GM12891 (cell line): ENCODE measurements at regions not wholly inside any gene's neighbourhood (a gene's known extent, or its start where the extent isn't known, plus 50 kb on each side); places are given as distances from the start of the nearest gene placed in this dataset.
"Not testable (repeated sequence)": the region's sequence is repeated elsewhere in the genome, so short reads cannot be mapped to it uniquely, and the experiment has no call there.

ENCODE experiments used
- DNase-seq: peaks from one replicate; pipeline ENCODE4 v3.0.0; 2011; ENCODE audit warnings: low spot score; ENCODE audit not compliant: insufficient read length
- FAIRE-seq: peaks from 2 replicates; lab custom pipeline; 2011; peaks lifted over from hg19 to GRCh38; lab: Jason Lieb, UNC
- PAX5 ChIP-seq: IDR thresholded peaks from 2 replicates; pipeline ENCODE4 v1.6.1; 2011; ENCODE audit warnings: low read length, moderate library complexity, mild to moderate bottlenecking; ENCODE audit not compliant: insufficient read depth, severe bottlenecking
- POLR2A ChIP-seq: IDR thresholded peaks from 2 replicates; pipeline ENCODE4 v1.6.1; 2011; ENCODE audit warnings: low read depth, low read length, control low read depth
- POLR2AphosphoS5 ChIP-seq: IDR thresholded peaks from 2 replicates; pipeline ENCODE4 v1.6.1; 2011; ENCODE audit warnings: low read depth, low read length, control low read depth
- POU2F2 ChIP-seq: IDR thresholded peaks from 2 replicates; pipeline ENCODE4 v1.6.1; 2011; ENCODE audit warnings: low read depth, mild to moderate bottlenecking, control low read depth, low read length, moderate library complexity
- SPI1 ChIP-seq: IDR thresholded peaks from 2 replicates; pipeline ENCODE4 v1.6.1; 2011; ENCODE audit warnings: low read depth, low read length, control low read depth
- TAF1 ChIP-seq: IDR thresholded peaks from 2 replicates; pipeline ENCODE4 v1.6.1; 2011; ENCODE audit warnings: low read depth, low read length, control low read depth

DNA sequence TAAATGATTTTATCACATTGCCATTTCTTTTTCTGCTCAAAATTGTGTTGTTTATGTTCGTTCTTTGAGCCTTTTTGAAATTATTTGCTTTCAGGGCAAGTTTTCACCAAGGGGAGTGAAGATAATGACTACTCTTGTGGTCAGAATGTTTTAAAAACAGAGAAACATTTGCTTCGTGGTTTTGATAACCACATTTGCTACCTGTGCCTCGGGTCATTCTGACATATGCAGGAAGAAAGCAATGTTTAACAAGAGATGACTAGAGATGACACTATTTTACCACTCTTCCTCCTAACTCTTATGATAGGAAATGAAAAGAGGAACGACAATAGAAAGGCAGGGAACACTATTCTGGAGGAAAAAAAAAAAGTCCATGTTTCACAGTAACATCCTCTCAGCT is 1496.5 kb upstream of the GOT2 start:
- TF ChIP-seq POLR2AphosphoS5 (no peak), POU2F2 (no peak), TAF1 (no peak), POLR2A (no peak), SPI1 (no peak), PAX5 (no peak)
- DNase-seq, result no peak

DNA sequence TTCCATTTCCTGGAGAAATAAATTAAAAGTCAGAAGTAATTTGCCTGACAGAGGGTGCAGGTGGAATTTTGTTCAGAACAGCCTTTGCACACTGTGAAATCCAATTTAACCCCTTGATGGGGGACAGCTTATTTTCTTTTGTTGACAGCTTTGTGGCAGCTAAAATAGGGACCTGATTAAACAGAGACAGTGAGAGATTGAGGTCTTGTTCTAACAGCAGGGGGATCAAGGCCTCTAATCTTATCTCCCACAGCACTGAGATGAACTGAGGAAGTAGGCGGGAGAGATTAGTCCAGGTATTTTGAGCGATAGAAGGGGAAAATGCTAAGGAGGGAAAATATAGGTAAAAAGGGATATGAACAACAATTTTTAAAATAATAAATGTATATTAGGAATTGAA is 1491.4 kb upstream of the GOT2 start:
- FAIRE-seq (no peak), DNase-seq (no peak)
- TF ChIP-seq POLR2AphosphoS5, result no peak

More for the DNA sequence above, 1496.5 kb upstream of the GOT2 start:
- no peak for FAIRE-seq

DNA sequence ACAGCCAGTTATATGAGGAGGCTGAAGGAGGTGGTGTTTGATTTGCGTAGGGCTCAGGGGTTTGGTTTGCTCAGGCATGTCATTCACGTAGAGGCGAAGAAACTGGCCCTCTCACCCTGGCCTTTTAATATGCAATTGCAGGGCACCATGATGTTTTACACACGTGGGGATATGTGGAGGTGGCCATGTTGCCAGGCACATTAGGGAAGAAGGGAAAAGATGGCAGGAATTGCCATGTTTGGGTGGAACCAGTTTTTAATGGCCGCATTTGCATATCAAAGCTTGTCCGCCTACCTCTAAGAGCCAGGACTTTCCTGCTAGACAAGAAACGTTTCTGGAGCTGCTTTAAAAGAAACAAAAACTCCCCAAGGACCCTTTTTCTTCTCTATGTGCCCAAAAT is 1483.7 kb upstream of the GOT2 start:
- FAIRE-seq (no peak), DNase-seq (no peak)
- TF ChIP-seq PAX5 (no peak), SPI1 (no peak), POLR2AphosphoS5 (no peak), POLR2A (no peak), POU2F2 (no peak), TAF1 (no peak)

DNA sequence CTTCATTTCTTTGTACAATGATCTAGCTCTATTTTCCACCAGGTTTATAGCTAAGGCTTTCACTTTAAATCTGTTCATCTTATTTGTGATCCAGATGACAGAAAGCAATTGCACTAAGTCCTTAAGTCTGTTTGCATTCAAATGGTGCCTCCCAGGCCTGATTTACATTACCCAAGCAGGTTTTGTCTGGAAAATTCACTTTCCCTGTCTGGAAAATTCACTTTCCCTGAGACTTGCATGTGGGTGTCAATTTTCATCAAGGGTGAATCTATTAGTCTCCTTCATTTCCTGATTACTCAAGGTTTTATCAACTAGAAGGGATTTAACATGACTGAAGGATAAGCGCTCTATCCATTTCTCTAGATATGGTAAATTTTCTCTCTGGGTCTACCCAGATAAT is 1480.2 kb upstream of the GOT2 start:
- DNase-seq (no peak), FAIRE-seq (no peak)
- TF ChIP-seq POLR2AphosphoS5, result no peak
- TF ChIP-seq SPI1, result no peak
- TF ChIP-seq POLR2A, result no peak
- TF ChIP-seq PAX5, result no peak
- no peak for TF ChIP-seq POU2F2
- no peak for TF ChIP-seq TAF1

DNA sequence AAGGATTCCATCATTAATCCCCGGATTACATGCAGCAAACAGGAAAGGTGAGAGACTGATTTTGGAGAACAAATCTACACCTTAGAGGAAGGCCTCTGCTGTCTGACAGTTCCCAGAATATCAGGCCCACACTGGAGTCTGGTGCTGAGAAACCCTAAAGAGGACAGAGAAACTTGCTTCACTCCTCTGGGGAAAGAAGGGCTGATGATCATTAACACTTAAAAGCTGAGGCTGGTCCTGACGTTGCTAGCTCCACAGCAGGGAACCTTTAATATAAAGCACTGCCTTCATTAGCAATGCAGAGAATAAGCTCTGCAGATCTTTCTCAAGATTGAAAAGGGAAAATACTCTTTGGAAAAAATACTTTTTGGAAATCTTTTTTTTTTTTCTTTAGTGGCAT is 1472.4 kb upstream of the GOT2 start:
- no peak for FAIRE-seq
- no peak for DNase-seq
- no peak for TF ChIP-seq POLR2AphosphoS5
- no peak for TF ChIP-seq POLR2A
- no peak for TF ChIP-seq SPI1
- no peak for TF ChIP-seq POU2F2
- no peak for TF ChIP-seq TAF1
- TF ChIP-seq PAX5, result no peak

DNA sequence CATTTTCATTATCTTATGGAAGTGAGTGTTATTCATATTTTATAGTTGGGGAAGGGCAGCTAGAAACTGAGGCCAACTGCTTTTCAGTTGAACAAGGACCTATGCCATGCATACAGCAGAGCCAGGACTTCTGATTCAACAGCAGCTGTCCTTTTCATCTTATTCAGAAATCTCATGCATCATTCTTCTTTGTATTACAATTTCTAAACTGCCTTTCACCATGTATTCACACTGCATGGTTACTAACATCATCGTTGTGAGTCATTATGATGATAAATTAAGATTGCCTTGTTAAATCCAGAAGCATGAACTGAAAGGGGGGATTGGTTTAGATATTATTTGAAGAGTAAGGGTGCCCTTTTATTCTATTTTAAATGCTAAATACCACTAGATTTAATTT is 1470.1 kb upstream of the GOT2 start:
- DNase-seq (no peak), FAIRE-seq (no peak)

DNA sequence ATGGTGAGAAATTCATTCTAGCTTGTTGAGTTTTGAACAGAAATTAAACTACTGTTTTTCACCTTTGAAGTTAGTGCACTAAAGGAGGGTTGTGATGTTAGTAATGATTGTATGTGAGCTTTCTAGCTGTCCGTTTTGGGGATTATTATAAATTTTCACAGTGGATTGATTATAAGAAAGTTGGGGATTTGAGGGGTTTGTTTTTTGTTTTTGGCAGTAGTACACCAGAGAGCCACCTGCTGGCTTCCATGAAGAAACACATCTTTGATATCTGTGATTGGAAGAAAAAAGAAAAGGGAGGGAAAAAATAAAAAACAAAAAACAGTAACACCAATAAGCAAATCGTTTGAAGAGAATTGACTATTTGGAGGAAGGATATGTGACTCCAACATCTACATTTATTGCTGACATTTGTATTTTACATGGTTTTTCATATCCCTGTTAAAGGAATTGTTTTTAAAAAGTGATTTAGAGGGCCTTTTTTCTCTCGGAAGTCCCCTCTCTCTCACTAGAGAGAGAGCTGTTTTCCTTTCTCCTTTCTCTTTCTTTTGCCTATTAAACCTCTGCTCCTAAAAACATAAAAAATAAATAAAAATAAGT is 1469.5 kb upstream of the GOT2 start:
- TF ChIP-seq POLR2A, result no peak
- TF ChIP-seq PAX5, result no peak
- no peak for TF ChIP-seq TAF1
- no peak for TF ChIP-seq SPI1
- no peak for TF ChIP-seq POLR2AphosphoS5
- TF ChIP-seq POU2F2, result no peak
- no peak for DNase-seq
- FAIRE-seq, result no peak

More for the DNA sequence above, 1470.1 kb upstream of the GOT2 start:
- TF ChIP-seq PAX5 (no peak), TAF1 (no peak), POLR2A (no peak), SPI1 (no peak), POU2F2 (no peak), POLR2AphosphoS5 (no peak)

DNA sequence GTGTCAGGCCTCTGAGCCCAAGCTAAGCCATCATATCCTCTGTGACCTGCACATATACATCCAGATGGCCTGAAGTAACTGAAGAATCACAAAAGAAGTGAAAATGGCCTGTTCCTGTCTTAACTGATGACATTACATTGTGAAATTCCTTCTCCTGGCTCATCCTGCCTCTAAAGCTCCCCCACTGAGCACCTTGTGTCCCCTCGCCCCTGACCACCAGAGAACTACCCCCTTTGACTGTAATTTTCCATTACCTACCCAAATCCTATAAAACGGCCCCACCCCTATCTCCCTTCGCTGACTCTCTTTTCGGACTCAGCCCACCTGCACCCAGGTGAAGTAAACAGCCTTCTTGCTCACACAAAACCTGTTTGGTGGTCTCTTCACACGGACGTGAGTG is 1466.6 kb upstream of the GOT2 start:
- DNase-seq, FAIRE-seq: not testable (repeated sequence)

DNA sequence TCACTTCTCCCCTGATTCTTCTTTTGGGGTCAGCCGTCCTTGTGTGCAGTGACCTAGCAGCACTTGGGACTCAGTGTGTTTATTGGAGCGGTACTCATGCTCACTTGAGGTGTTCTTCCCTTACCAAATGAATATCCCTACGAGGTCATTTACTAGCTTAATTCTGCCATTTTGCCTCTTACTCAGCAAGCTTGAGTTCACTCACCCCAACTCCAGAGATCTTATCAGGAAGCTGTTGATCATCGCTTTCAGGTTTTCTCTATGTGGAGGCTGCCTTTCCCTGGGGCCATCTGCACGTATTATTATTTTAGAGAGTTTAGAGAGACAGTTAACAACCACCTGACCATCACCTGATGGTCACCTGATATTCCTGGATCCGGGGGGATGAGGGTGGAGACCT is 1466.0 kb upstream of the GOT2 start:
- TF ChIP-seq SPI1, result no peak
- TF ChIP-seq POLR2AphosphoS5, result no peak
- no peak for TF ChIP-seq PAX5
- FAIRE-seq (no peak), DNase-seq (no peak)

DNA sequence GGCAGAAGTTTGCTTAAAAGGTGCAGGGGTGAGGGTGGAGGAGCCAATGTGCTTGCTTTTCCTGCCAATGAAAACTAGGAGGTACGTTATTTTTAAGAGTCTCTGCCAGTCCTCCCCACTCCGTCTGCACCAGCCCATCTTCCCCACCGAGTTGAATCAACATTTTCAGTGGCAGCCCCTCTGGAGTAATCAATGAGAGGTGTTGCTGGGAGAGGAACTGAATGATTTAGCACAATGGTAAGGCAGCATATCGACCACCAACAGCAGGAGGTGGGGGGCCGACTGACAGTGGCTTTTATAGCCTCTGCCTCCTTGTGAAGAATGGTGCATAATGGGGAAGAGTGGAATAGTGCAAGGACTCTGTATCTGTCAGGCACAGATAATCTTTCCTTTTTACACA is 1465.0 kb upstream of the GOT2 start:
- TF ChIP-seq PAX5 (no peak), POLR2AphosphoS5 (no peak)
- FAIRE-seq (no peak), DNase-seq (no peak)

DNA sequence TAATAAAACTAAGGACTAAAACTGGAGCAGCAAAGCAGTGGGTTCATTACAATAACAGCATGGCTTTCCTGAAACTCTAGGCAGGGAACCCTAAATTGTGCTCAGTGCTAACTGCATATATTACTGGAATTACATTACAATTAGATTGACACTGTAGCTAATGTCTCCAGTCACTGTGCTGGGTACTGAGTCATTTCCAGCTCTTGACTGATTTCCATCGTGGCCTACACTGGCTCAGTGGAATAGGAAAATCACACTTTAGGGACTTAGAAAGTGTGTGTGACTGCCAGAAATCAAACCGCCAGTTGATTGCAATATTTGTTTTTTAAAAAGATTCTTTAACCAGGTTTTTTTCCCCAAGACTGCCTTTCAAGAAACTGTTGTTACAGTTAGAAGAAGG is 1447.4 kb upstream of the GOT2 start:
- FAIRE-seq (no peak), DNase-seq (no peak)
- TF ChIP-seq TAF1 (no peak), PAX5 (no peak), SPI1 (no peak), POLR2AphosphoS5 (no peak), POU2F2 (no peak), POLR2A (no peak)

DNA sequence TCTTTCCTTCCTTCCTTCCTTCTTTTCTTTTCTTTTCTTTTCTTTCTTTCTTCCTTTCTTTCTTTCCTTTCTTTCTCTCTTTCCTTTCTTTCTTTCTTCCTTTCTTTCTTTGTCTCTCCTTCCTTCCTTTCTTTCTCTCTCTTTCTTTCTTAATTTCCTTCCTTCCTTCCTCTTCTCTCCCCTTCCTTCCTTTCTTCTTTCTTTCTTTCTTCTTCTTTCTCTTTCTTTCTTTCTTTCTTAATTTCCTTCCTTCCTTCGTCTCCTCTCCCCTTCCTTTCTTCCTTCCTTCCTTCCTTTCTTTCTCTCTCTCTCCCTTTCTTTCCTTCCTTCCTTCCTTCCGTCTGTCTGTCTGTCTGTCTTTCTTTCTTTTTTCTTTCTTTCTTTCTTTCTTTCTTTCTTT is 1446.5 kb upstream of the GOT2 start:
- DNase-seq (no peak), FAIRE-seq (no peak)
- no peak for TF ChIP-seq PAX5
- TF ChIP-seq TAF1, result no peak
- TF ChIP-seq POLR2A, result no peak
- TF ChIP-seq POLR2AphosphoS5, result no peak
- no peak for TF ChIP-seq POU2F2
- no peak for TF ChIP-seq SPI1
